Body of pancreas (tissue), 4 donors: ENCODE measurements at regions not wholly inside any gene's neighbourhood (a gene's known extent, or its start where the extent isn't known, plus 50 kb on each side); places are given as distances from the start of the nearest gene placed in this dataset.

ENCODE experiments used
- POLR2A ChIP-seq, 3 donors: fragments of 450-650 bp; IDR thresholded peaks; one replicate each; pipeline ENCODE4 v1.6.1; 2016; ENCODE audit warnings: antibody characterized with exemption in 3 of 3, mild to moderate bottlenecking in 2 of 3
- TF ChIP-seq, protein P1 (sequence below), 7 experiments: fragments of 450-650 bp in 4 of 7; fragments of 200-600 bp in 3 of 7; sonication (generic) in 3 of 7; IDR thresholded peaks; one replicate each; pipeline ENCODE4 v1.5.1; 2016 to 2019; ENCODE audit warnings: antibody characterized with exemption in 7 of 7

DNA sequence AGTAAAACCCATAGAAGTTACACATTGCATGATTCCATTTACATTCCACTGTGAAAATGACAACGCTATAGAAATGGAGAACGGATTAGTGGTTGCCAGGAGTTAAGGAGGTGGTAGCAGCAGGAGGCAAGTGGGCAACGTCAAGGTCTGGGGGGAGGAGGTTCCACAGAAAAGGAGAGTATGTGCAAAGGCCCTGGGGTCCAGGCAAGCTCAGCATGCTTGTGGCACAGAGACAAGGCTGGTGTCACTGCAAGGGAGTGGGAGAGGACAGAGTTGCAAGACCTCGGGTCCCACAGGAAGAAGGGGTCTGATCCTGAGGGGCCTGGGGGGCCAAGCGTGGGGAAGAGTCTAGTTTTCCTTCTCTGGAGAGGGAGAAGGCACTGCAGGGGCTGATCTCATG, 240.8 kb downstream of the MN1 start:
- TF ChIP-seq, protein P1, sequence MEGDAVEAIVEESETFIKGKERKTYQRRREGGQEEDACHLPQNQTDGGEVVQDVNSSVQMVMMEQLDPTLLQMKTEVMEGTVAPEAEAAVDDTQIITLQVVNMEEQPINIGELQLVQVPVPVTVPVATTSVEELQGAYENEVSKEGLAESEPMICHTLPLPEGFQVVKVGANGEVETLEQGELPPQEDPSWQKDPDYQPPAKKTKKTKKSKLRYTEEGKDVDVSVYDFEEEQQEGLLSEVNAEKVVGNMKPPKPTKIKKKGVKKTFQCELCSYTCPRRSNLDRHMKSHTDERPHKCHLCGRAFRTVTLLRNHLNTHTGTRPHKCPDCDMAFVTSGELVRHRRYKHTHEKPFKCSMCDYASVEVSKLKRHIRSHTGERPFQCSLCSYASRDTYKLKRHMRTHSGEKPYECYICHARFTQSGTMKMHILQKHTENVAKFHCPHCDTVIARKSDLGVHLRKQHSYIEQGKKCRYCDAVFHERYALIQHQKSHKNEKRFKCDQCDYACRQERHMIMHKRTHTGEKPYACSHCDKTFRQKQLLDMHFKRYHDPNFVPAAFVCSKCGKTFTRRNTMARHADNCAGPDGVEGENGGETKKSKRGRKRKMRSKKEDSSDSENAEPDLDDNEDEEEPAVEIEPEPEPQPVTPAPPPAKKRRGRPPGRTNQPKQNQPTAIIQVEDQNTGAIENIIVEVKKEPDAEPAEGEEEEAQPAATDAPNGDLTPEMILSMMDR (IDR thresholded peaks at IDR 0.05), result no peak
- no peak for TF ChIP-seq POLR2A (IDR thresholded peaks at IDR 0.05)
